Neuronal stem cell (in vitro differentiated cells): ENCODE measurements at regions not wholly inside any gene's neighbourhood (a gene's known extent, or its start where the extent isn't known, plus 50 kb on each side); places are given as distances from the start of the nearest gene placed in this dataset.

ENCODE experiments used
- DNase-seq: peaks from one replicate; pipeline ENCODE4 v3.0.0-alpha.2; 2013; ENCODE audit warnings: low spot score
- H2AFZ ChIP-seq: one replicate; pipeline ENCODE4 v1.6.1; 2013; ENCODE audit warnings: mild to moderate bottlenecking, low read length, inconsistent platforms
- H2AK5ac ChIP-seq: 2 replicates; pipeline ENCODE4 v1.6.1; 2013; ENCODE audit warnings: low read depth, mild to moderate bottlenecking, inconsistent platforms, low read length, moderate library complexity, mixed read lengths
- H2BK120ac ChIP-seq: 2 replicates; pipeline ENCODE4 v1.6.1; 2013; ENCODE audit warnings: low read depth, mild to moderate bottlenecking, inconsistent platforms, low read length, moderate library complexity, mixed read lengths
- H2BK12ac ChIP-seq: one replicate; pipeline ENCODE4 v1.6.1; 2013; ENCODE audit warnings: low read length, inconsistent platforms
- H2BK15ac ChIP-seq: 2 replicates; pipeline ENCODE4 v1.6.1; 2013; ENCODE audit warnings: mild to moderate bottlenecking, low read length, inconsistent platforms, mixed read lengths
- H2BK5ac ChIP-seq: one replicate; pipeline ENCODE4 v1.6.1; 2013; ENCODE audit warnings: inconsistent platforms, mild to moderate bottlenecking, low read length, moderate library complexity
- H3K14ac ChIP-seq: one replicate; pipeline ENCODE4 v1.6.1; 2013; ENCODE audit warnings: low read length, inconsistent platforms
- H3K18ac ChIP-seq: 2 replicates; pipeline ENCODE4 v1.6.1; 2013; ENCODE audit warnings: low read length, inconsistent platforms
- H3K23ac ChIP-seq: 2 replicates; pipeline ENCODE4 v1.6.1; 2013; ENCODE audit warnings: low read depth, mild to moderate bottlenecking, mixed read lengths, low read length, inconsistent platforms; ENCODE audit not compliant: poor library complexity
- H3K27ac ChIP-seq: replicated peaks from 3 replicates; pipeline ENCODE4 v1.5.1; 2013; ENCODE audit warnings: low read length, inconsistent platforms
- H3K27me3 ChIP-seq, 3 experiments: 2 replicates each; pipeline ENCODE4 v1.6.1; 2013; ENCODE audit warnings: low read length in 3 of 3, mild to moderate bottlenecking in 2 of 3, inconsistent platforms in 1 of 3, low read depth in 1 of 3, mixed read lengths in 1 of 3, moderate library complexity in 1 of 3; ENCODE audit not compliant: control insufficient read depth in 3 of 3, insufficient read depth in 3 of 3
- H3K36me3 ChIP-seq, 2 donors: replicated peaks in 1 of 2; 2 replicates each; pipeline ENCODE4 v1.6.1; 2013; ENCODE audit warnings: low read length in 2 of 2; ENCODE audit not compliant: control insufficient read depth in 2 of 2, insufficient read depth in 2 of 2
- H3K4ac ChIP-seq: 2 replicates; pipeline ENCODE4 v1.6.1; 2013; ENCODE audit warnings: inconsistent platforms, mild to moderate bottlenecking, low read length, moderate library complexity
- H3K4me1 ChIP-seq, 2 donors: 1 replicate in 1 of 2; 2 replicates in 1 of 2; pipeline ENCODE4 v1.6.1; 2013; ENCODE audit warnings: low read length in 2 of 2, low read depth in 1 of 2; ENCODE audit not compliant: control insufficient read depth in 2 of 2, insufficient read depth in 1 of 2
- H3K4me2 ChIP-seq: one replicate; pipeline ENCODE4 v1.6.1; 2013; ENCODE audit warnings: mild to moderate bottlenecking, low read length, inconsistent platforms; ENCODE audit not compliant: insufficient read depth, poor library complexity, severe bottlenecking
- H3K4me3 ChIP-seq, 2 donors: 2 replicates each; pipeline ENCODE4 v1.5.1; 2013; ENCODE audit warnings: low read length in 2 of 2, mild to moderate bottlenecking in 2 of 2, inconsistent platforms in 1 of 2, moderate library complexity in 1 of 2
- H3K79me1 ChIP-seq: one replicate; pipeline ENCODE4 v1.6.1; 2013; ENCODE audit warnings: low read depth, mild to moderate bottlenecking, inconsistent platforms, low read length, moderate library complexity
- H3K9ac ChIP-seq: one replicate; pipeline ENCODE4 v1.6.1; 2013; ENCODE audit warnings: mild to moderate bottlenecking, low read depth, low read length, inconsistent platforms; ENCODE audit not compliant: poor library complexity
- H3K9me3 ChIP-seq, 2 donors: replicated peaks in 1 of 2; 2 replicates each; pipeline versions ENCODE3 to v1.6.1; 2013; ENCODE audit warnings: low read length in 2 of 2, mild to moderate bottlenecking in 2 of 2, inconsistent platforms in 1 of 2, low read depth in 1 of 2, mixed read lengths in 1 of 2, moderate library complexity in 1 of 2; ENCODE audit not compliant: control insufficient read depth in 2 of 2, insufficient read depth in 1 of 2
- H4K8ac ChIP-seq: one replicate; pipeline ENCODE4 v1.6.1; 2013; ENCODE audit warnings: low read depth, mild to moderate bottlenecking, inconsistent platforms, low read length, moderate library complexity
- H4K91ac ChIP-seq: one replicate; pipeline ENCODE4 v1.6.1; 2013; ENCODE audit warnings: low read length, low read depth, mild to moderate bottlenecking, inconsistent platforms; ENCODE audit not compliant: poor library complexity
- WGBS, 2 donors: extraction: QIAGEN DNeasy Blood & Tissue Kit; methylation state at CpG; one replicate each; pipeline ENCODE4 v1.1.7; 2013; ENCODE audit warnings: missing lambda C conversion rate in 2 of 2, mixed read lengths in 1 of 2; ENCODE audit not compliant: insufficient read length in 2 of 2, insufficient replicate concordance in 1 of 2; ENCODE audit errors: extremely low coverage in 2 of 2; 5-methylcytosine and 5-hydroxymethylcytosine counted together

DNA sequence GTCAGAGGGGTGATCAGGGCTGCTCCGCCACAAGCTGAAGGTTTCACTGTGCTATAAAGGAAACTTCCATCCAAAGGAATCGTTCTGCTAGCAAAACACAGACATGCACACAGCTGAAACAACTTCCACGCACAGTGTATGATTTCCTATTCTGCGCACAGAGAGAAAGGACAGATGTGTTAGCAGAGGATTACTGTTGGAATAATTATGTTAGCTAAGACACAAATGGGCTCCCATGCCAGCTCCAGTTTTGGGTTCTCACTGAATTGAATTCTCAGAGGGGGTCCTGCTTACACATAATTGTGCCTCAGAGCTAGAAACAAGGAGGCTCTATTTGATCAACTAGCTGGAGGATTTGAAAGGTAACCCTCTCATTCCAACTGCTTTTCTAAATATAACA lies 352.4 kb downstream of the IRX2 start:
- no peaks in the 10 kb centered on the region for H3K27me3 ChIP-seq
- no peak overlapping the region for H2BK120ac ChIP-seq
- no peak overlapping the region for H2BK15ac ChIP-seq
- no peaks in the 10 kb centered on the region for H3K36me3 ChIP-seq
- no peak overlapping the region for H2BK12ac ChIP-seq
- no peak overlapping the region for H2BK5ac ChIP-seq
- H2AFZ ChIP-seq = peak overlapping the region; percentile 2
- no peak overlapping the region for H2AK5ac ChIP-seq
- H3K4me1 ChIP-seq = peaks cover 0 to 5% of the 10 kb centered on the region in 2 donors
- no peak overlapping the region for H3K9ac ChIP-seq
- H3K79me1 ChIP-seq = no peaks in the 10 kb centered on the region
- H4K8ac ChIP-seq = no peak overlapping the region
- H3K4me3 ChIP-seq = no peak overlapping the region
- H3K18ac ChIP-seq = no peak overlapping the region
- no peak overlapping the region for H3K4ac ChIP-seq
- H3K4me2 ChIP-seq = no peak overlapping the region
- no peak overlapping the region for H4K91ac ChIP-seq
- no peak overlapping the region for H3K23ac ChIP-seq
- H3K9me3 ChIP-seq = peaks cover 0 to 3% of the 10 kb centered on the region in 2 donors
- WGBS, 2 donors = no CpG with 5 or more reads among the region's 4 CpGs
- H3K14ac ChIP-seq = no peak overlapping the region
- no peak for DNase-seq
- no peak overlapping the region for H3K27ac ChIP-seq

DNA sequence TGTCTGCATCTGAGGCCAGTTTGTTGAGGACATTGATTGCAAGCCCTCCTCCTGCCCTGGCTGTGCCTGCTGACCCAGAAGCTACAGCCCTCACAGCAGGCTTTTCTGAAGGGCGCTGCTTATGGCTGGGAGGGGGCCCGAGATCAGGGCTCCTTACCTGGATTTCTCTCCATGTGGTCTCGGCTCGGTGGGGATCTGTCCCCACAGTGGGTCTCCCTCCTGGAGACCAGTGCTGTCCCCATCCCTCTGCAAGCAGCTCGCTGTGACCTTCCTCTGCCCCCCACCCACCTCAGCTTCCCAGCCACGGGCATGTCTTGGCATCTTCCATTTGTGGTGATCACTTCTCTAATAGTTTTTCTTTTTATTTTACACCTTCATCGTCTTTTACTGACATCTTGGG lies 357.9 kb downstream of the IRX2 start:
- Histone ChIP-seq H2AK5ac (peak overlapping the region; percentile 60), H3K4me3 (no peak overlapping the region), H2AFZ (no peak overlapping the region), H3K4me2 (no peak overlapping the region), H3K36me3 (no peaks in the 10 kb centered on the region), H3K14ac (no peak overlapping the region), H3K27me3 (no peaks in the 10 kb centered on the region), H2BK15ac (peak overlapping the region; percentile 54), H3K4me1 (peaks cover 0 to 2% of the 10 kb centered on the region in 2 donors), H3K9ac (no peak overlapping the region), H2BK120ac (no peak overlapping the region), H3K9me3 (no peaks in the 10 kb centered on the region), H2BK5ac (no peak overlapping the region), H3K23ac (no peak overlapping the region), H3K27ac (no peak overlapping the region), H4K91ac (no peak overlapping the region), H3K79me1 (no peaks in the 10 kb centered on the region), H3K18ac (no peak overlapping the region), H3K4ac (no peak overlapping the region), H2BK12ac (no peak overlapping the region), H4K8ac (no peak overlapping the region)
- DNase-seq = no peak
- WGBS, 2 donors = no CpG with 5 or more reads among the region's 7 CpGs

DNA sequence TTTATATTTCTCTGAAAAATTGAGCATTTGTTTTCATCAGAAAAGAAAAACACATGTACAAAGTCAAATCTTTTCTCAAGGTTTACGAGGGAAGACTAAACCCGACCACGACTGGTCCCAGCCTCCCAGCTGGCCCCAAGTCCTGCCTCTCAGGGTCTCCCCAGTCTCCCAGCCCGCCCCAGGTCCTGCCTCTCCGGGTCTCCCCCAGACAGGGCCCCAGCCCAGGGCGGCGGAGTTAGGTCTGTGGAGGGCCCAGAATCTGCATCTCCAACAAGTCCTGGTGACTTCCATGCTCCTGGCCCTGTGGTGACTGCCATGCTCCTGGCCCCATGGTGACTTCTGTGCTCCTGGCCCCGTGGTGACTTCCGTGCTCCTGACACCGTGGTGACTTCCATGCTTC lies 359.9 kb downstream of the IRX2 start:
- H3K4me3 ChIP-seq = no peak overlapping the region
- WGBS, 2 donors = no CpG with 5 or more reads among the region's 10 CpGs

DNA sequence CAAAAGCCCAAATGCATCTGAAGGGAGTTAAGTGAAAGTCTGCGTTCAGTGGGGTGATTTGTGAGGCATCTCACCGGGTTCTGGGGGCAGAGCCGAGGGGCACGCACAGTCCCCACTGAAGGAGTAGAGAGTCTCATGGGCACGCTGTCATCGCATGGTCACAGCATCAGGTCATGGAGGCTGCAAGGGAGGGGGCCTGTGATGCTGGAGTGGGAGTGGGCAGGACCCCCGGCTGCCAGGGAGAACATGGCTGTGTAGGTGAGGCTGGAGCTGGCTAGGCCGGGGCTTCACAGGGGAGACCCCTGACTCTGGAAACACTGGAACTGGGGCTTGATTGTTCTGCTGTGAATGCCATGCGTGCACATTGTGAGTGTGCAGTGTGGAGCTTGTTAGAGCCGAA lies 360.5 kb downstream of the IRX2 start:
- peaks cover 2 to 3% of the 10 kb centered on the region in 2 donors for H3K4me1 ChIP-seq
- H3K36me3 ChIP-seq = no peaks in the 10 kb centered on the region
- H2BK120ac ChIP-seq = peak overlapping the region; percentile 93
- DNase-seq = no peak
- H3K9ac ChIP-seq = no peak overlapping the region
- no peaks in the 10 kb centered on the region for H3K27me3 ChIP-seq
- peak overlapping the region; percentile 33 for H2AK5ac ChIP-seq
- peak overlapping the region; percentile 52 for H3K18ac ChIP-seq
- H2BK5ac ChIP-seq = no peak overlapping the region
- H2BK12ac ChIP-seq = peak overlapping the region; percentile 35
- H3K4ac ChIP-seq = no peak overlapping the region
- H4K91ac ChIP-seq = no peak overlapping the region
- H3K23ac ChIP-seq = no peak overlapping the region
- WGBS, 2 donors = no CpG with 5 or more reads among the region's 10 CpGs
- peak overlapping the region; percentile 6 for H3K14ac ChIP-seq
- no peak overlapping the region for H3K4me2 ChIP-seq
- H3K27ac ChIP-seq = no peak overlapping the region
- no peaks in the 10 kb centered on the region for H3K79me1 ChIP-seq
- no peak overlapping the region for H2BK15ac ChIP-seq
- no peak overlapping the region for H2AFZ ChIP-seq
- no peaks in the 10 kb centered on the region for H3K9me3 ChIP-seq
- no peak overlapping the region for H4K8ac ChIP-seq
- H3K4me3 ChIP-seq = no peak overlapping the region

More for the DNA sequence above, 359.9 kb downstream of the IRX2 start:
- Histone ChIP-seq H2BK5ac (no peak overlapping the region), H3K23ac (no peak overlapping the region), H3K4me2 (no peak overlapping the region), H3K36me3 (no peaks in the 10 kb centered on the region), H3K4me1 (peaks cover 2 to 3% of the 10 kb centered on the region in 2 donors), H2BK120ac (no peak overlapping the region), H3K9me3 (no peaks in the 10 kb centered on the region), H3K27ac (no peak overlapping the region), H3K79me1 (no peaks in the 10 kb centered on the region), H3K14ac (no peak overlapping the region), H2AFZ (no peak overlapping the region), H2BK15ac (no peak overlapping the region), H3K18ac (no peak overlapping the region), H3K27me3 (no peaks in the 10 kb centered on the region), H3K9ac (no peak overlapping the region), H3K4ac (no peak overlapping the region), H2BK12ac (peak overlapping the region; percentile 63), H4K91ac (no peak overlapping the region), H4K8ac (no peak overlapping the region), H2AK5ac (no peak overlapping the region)
- no peak for DNase-seq
